Mesenchymal stem cell (in vitro differentiated cells and primary cell): ENCODE measurements at regions not wholly inside any gene's neighbourhood (a gene's known extent, or its start where the extent isn't known, plus 50 kb on each side); places are given as distances from the start of the nearest gene placed in this dataset.

Source experiments
- DNase-seq: peaks from one replicate; pipeline ENCODE4 v3.0.0-alpha.2; 2013
- H2AFZ ChIP-seq: one replicate; pipeline ENCODE4 v1.6.1; 2013; ENCODE audit warnings: low read depth, mild to moderate bottlenecking, control low read depth, inconsistent platforms, low read length, moderate library complexity
- H2AK5ac ChIP-seq: 2 replicates; pipeline ENCODE4 v1.6.1; 2013; ENCODE audit warnings: low read length, moderate library complexity, mild to moderate bottlenecking, inconsistent platforms; ENCODE audit not compliant: severe bottlenecking
- H2BK120ac ChIP-seq: one replicate; pipeline ENCODE4 v1.6.1; 2013; ENCODE audit warnings: low read depth, mild to moderate bottlenecking, inconsistent platforms, low read length, moderate library complexity
- H2BK12ac ChIP-seq, 2 experiments: one replicate each; pipeline ENCODE4 v1.6.1; 2013; ENCODE audit warnings: inconsistent platforms in 2 of 2, low read length in 2 of 2, mild to moderate bottlenecking in 2 of 2, moderate library complexity in 2 of 2, control low read depth in 1 of 2
- H2BK15ac ChIP-seq: one replicate; pipeline ENCODE4 v1.6.1; 2013; ENCODE audit warnings: mild to moderate bottlenecking, low read depth, inconsistent platforms; ENCODE audit not compliant: poor library complexity, severe bottlenecking
- H2BK5ac ChIP-seq: 2 replicates; pipeline ENCODE4 v1.6.1; 2013; ENCODE audit warnings: low read depth, mild to moderate bottlenecking, low read length, control low read depth, inconsistent platforms; ENCODE audit not compliant: poor library complexity, severe bottlenecking
- H3K14ac ChIP-seq, 2 experiments: one replicate each; pipeline ENCODE4 v1.6.1; 2013; ENCODE audit warnings: inconsistent platforms in 2 of 2, low read length in 2 of 2, control low read depth in 1 of 2, mild to moderate bottlenecking in 1 of 2, moderate library complexity in 1 of 2
- H3K18ac ChIP-seq, 2 experiments: one replicate each; pipeline ENCODE4 v1.6.1; 2013; ENCODE audit warnings: inconsistent platforms in 2 of 2, low read length in 2 of 2, control low read depth in 1 of 2, low read depth in 1 of 2, mild to moderate bottlenecking in 1 of 2
- H3K23ac ChIP-seq, 2 experiments: one replicate each; pipeline ENCODE4 v1.6.1; 2013; ENCODE audit warnings: inconsistent platforms in 2 of 2, low read length in 2 of 2, mild to moderate bottlenecking in 2 of 2, moderate library complexity in 2 of 2, control low read depth in 1 of 2
- H3K27ac ChIP-seq: 2 replicates; pipeline ENCODE4 v1.5.1; 2013; ENCODE audit warnings: mild to moderate bottlenecking, moderate library complexity, low read length, control low read depth, inconsistent platforms; ENCODE audit not compliant: poor library complexity, severe bottlenecking
- H3K27me3 ChIP-seq, 2 experiments: 2 replicates each; pipeline versions ENCODE4 v1.6.1 to v1.7.0; 2013; ENCODE audit warnings: low read length in 2 of 2, mild to moderate bottlenecking in 2 of 2, moderate library complexity in 2 of 2, control low read depth in 1 of 2, inconsistent platforms in 1 of 2; ENCODE audit not compliant: control insufficient read depth in 1 of 2, insufficient read depth in 1 of 2
- H3K36me3 ChIP-seq, 2 experiments: 2 replicates each; pipeline versions ENCODE4 v1.6.1 to v1.7.0; 2013; ENCODE audit warnings: low read length in 2 of 2, control low read depth in 1 of 2, inconsistent platforms in 1 of 2, low read depth in 1 of 2, mild to moderate bottlenecking in 1 of 2; ENCODE audit not compliant: insufficient read depth in 2 of 2, control insufficient read depth in 1 of 2
- H3K4ac ChIP-seq, 2 experiments: one replicate each; pipeline ENCODE4 v1.6.1; 2013; ENCODE audit warnings: inconsistent platforms in 2 of 2, low read length in 2 of 2, mild to moderate bottlenecking in 2 of 2, moderate library complexity in 2 of 2, control low read depth in 1 of 2, low read depth in 1 of 2
- H3K4me1 ChIP-seq: 2 replicates; pipeline ENCODE4 v1.6.1; 2013; ENCODE audit warnings: low read depth, low read length, control low read depth; ENCODE audit not compliant: control insufficient read depth, insufficient read depth
- H3K4me2 ChIP-seq: 2 replicates; pipeline ENCODE4 v1.6.1; 2013; ENCODE audit warnings: low read length, mild to moderate bottlenecking, inconsistent platforms; ENCODE audit not compliant: poor library complexity, severe bottlenecking
- H3K4me3 ChIP-seq, 2 experiments: 2 replicates each; pipeline versions ENCODE4 v1.5.1 to v1.7.0; 2013; ENCODE audit warnings: low read length in 2 of 2, mild to moderate bottlenecking in 2 of 2, control low read depth in 1 of 2, low read depth in 1 of 2; ENCODE audit not compliant: insufficient read depth in 1 of 2
- H3K79me1 ChIP-seq: replicated peaks from 2 replicates; pipeline ENCODE4 v1.6.1; 2013; ENCODE audit warnings: mild to moderate bottlenecking, control low read depth, low read length, inconsistent platforms; ENCODE audit not compliant: poor library complexity, severe bottlenecking
- H3K9ac ChIP-seq: 2 replicates; pipeline ENCODE4 v1.7.0; 2013; ENCODE audit warnings: mild to moderate bottlenecking, low read length, moderate library complexity
- H3K9me3 ChIP-seq: 2 replicates; pipeline ENCODE4 v1.7.0; 2013; ENCODE audit warnings: mild to moderate bottlenecking, low read length; ENCODE audit not compliant: control insufficient read depth
- H4K8ac ChIP-seq: one replicate; pipeline ENCODE4 v1.6.1; 2013; ENCODE audit warnings: inconsistent platforms, mild to moderate bottlenecking, low read length, moderate library complexity
- H4K91ac ChIP-seq: one replicate; pipeline ENCODE4 v1.6.1; 2013; ENCODE audit warnings: mild to moderate bottlenecking, low read length, inconsistent platforms
- WGBS: methylation state at CpG from one replicate; pipeline ENCODE4 v1.1.7; 2013; ENCODE audit warnings: mixed read lengths; 5-methylcytosine and 5-hydroxymethylcytosine counted together

GRCh38 chr2:78263571-78263970 lies 741.4 kb upstream of the LRRTM4 start:
- no CpG with 5 or more reads among the region's 1 CpG for WGBS

GRCh38 chr2:78264130-78264529 lies 742.0 kb upstream of the LRRTM4 start:
- H3K14ac ChIP-seq = no peak overlapping the region
- H3K9ac ChIP-seq = no peak overlapping the region
- H4K91ac ChIP-seq = no peak overlapping the region
- H3K79me1 ChIP-seq = no peaks in the 10 kb centered on the region
- WGBS = 84% methylated on average over 2 of the region's 2 CpGs
- H3K18ac ChIP-seq = no peak overlapping the region
- H3K27me3 ChIP-seq = no peaks in the 10 kb centered on the region
- H2AFZ ChIP-seq = no peak overlapping the region
- no peak overlapping the region for H3K4me3 ChIP-seq
- H2BK15ac ChIP-seq = no peak overlapping the region
- H3K9me3 ChIP-seq = peaks cover 4% of the 10 kb centered on the region
- H3K23ac ChIP-seq = no peak overlapping the region
- H3K36me3 ChIP-seq = no peaks in the 10 kb centered on the region
- H3K4me2 ChIP-seq = no peak overlapping the region
- H2BK12ac ChIP-seq = no peak overlapping the region
- H2AK5ac ChIP-seq = no peak overlapping the region
- H2BK120ac ChIP-seq = no peak overlapping the region
- H3K4ac ChIP-seq = no peak overlapping the region
- no peak overlapping the region for H4K8ac ChIP-seq
- no peak overlapping the region for H3K27ac ChIP-seq
- no peak overlapping the region for H2BK5ac ChIP-seq
- H3K4me1 ChIP-seq = no peaks in the 10 kb centered on the region
- DNase-seq = no peak

More at GRCh38 chr2:78263571-78263970, 741.4 kb upstream of the LRRTM4 start:
- no peak overlapping the region for H3K4me3 ChIP-seq
- H3K4me1 ChIP-seq = no peaks in the 10 kb centered on the region
- H2BK5ac ChIP-seq = no peak overlapping the region
- H3K23ac ChIP-seq = no peak overlapping the region
- H2BK15ac ChIP-seq = no peak overlapping the region
- DNase-seq = no peak
- no peaks in the 10 kb centered on the region for H3K79me1 ChIP-seq
- H2AK5ac ChIP-seq = no peak overlapping the region
- no peak overlapping the region for H3K9ac ChIP-seq
- H2BK12ac ChIP-seq = no peak overlapping the region
- H3K4me2 ChIP-seq = no peak overlapping the region
- no peaks in the 10 kb centered on the region for H3K36me3 ChIP-seq
- no peaks in the 10 kb centered on the region for H3K27me3 ChIP-seq
- H3K14ac ChIP-seq = no peak overlapping the region
- no peak overlapping the region for H3K18ac ChIP-seq
- H3K27ac ChIP-seq = no peak overlapping the region
- no peak overlapping the region for H2AFZ ChIP-seq
- H4K8ac ChIP-seq = no peak overlapping the region
- H3K4ac ChIP-seq = no peak overlapping the region
- no peak overlapping the region for H4K91ac ChIP-seq
- H2BK120ac ChIP-seq = no peak overlapping the region
- H3K9me3 ChIP-seq = no peaks in the 10 kb centered on the region

- no peak overlapping the region for H3K23ac ChIP-seq
These were observed 744.3 kb upstream of the REG3G start for GRCh38 chr2:78281164-78281563.

GRCh38 chr2:78290581-78291214 lies 734.8 kb upstream of the REG3G start:
- H3K4ac ChIP-seq = no peak overlapping the region
- WGBS = no CpG with 5 or more reads among the region's 3 CpGs
- no peak for DNase-seq
- no peak overlapping the region for H3K9ac ChIP-seq
- no peaks in the 10 kb centered on the region for H3K4me1 ChIP-seq
- H4K8ac ChIP-seq = no peak overlapping the region
- no peaks in the 10 kb centered on the region for H3K27me3 ChIP-seq
- no peak overlapping the region for H2BK12ac ChIP-seq
- H3K18ac ChIP-seq = no peak overlapping the region
- no peak overlapping the region for H2BK5ac ChIP-seq
- no peak overlapping the region for H3K14ac ChIP-seq
- no peak overlapping the region for H4K91ac ChIP-seq
- no peak overlapping the region for H3K23ac ChIP-seq
- H3K9me3 ChIP-seq = no peaks in the 10 kb centered on the region
- no peak overlapping the region for H3K4me2 ChIP-seq
- H2AFZ ChIP-seq = no peak overlapping the region
- no peak overlapping the region for H3K27ac ChIP-seq
- H2BK120ac ChIP-seq = no peak overlapping the region
- H3K79me1 ChIP-seq = no peaks in the 10 kb centered on the region
- H3K36me3 ChIP-seq = no peaks in the 10 kb centered on the region
- H2BK15ac ChIP-seq = no peak overlapping the region
- no peak overlapping the region for H3K4me3 ChIP-seq
- no peak overlapping the region for H2AK5ac ChIP-seq

More at GRCh38 chr2:78281164-78281563, 744.3 kb upstream of the REG3G start:
- Histone ChIP-seq H4K8ac (no peak overlapping the region), H3K27me3 (no peaks in the 10 kb centered on the region), H2BK12ac (no peak overlapping the region), H3K9ac (no peak overlapping the region), H4K91ac (no peak overlapping the region), H2AFZ (no peak overlapping the region), H3K14ac (no peak overlapping the region), H3K4me1 (no peaks in the 10 kb centered on the region), H3K9me3 (peaks cover 3% of the 10 kb centered on the region), H3K4me2 (no peak overlapping the region), H2BK5ac (no peak overlapping the region), H3K4ac (no peak overlapping the region), H3K27ac (no peak overlapping the region), H3K79me1 (no peaks in the 10 kb centered on the region), H3K18ac (no peak overlapping the region), H3K36me3 (no peaks in the 10 kb centered on the region), H2AK5ac (no peak overlapping the region), H3K4me3 (no peak overlapping the region), H2BK120ac (no peak overlapping the region), H2BK15ac (no peak overlapping the region)
- DNase-seq = no peak
- 92% methylated on average over 5 of the region's 5 CpGs for WGBS
